ENCODE measurements at regions not wholly inside any gene's neighbourhood (a gene's known extent, or its start where the extent isn't known, plus 50 kb on each side); places are given as distances from the start of the nearest gene placed in this dataset.

DNA sequence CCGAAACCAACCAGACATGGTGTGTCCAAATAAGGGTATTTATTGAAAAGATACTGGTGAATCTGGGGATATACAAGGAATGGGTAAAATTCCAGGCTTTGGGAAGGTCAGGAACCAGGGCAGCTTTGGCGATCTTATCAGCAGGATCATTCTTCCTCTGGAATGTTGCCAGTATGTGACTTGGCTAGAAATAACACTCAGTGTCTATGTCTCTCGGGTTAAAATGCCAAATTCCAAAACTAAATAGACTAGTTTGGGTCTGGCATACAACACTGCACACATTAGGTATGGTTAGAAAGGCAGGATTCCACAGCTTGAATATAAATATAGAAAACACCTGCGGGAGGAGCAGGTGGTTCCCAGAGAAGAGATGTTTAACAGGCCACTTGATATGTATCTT is 220.2 kb upstream of the CD96 start:
- TF ChIP-seq, protein P1, sequence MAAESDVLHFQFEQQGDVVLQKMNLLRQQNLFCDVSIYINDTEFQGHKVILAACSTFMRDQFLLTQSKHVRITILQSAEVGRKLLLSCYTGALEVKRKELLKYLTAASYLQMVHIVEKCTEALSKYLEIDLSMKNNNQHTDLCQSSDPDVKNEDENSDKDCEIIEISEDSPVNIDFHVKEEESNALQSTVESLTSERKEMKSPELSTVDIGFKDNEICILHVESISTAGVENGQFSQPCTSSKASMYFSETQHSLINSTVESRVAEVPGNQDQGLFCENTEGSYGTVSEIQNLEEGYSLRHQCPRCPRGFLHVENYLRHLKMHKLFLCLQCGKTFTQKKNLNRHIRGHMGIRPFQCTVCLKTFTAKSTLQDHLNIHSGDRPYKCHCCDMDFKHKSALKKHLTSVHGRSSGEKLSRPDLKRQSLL (tag by site-specific recombination; IDR thresholded peaks at IDR 0.05): no peak
- TF ChIP-seq, protein P2, sequence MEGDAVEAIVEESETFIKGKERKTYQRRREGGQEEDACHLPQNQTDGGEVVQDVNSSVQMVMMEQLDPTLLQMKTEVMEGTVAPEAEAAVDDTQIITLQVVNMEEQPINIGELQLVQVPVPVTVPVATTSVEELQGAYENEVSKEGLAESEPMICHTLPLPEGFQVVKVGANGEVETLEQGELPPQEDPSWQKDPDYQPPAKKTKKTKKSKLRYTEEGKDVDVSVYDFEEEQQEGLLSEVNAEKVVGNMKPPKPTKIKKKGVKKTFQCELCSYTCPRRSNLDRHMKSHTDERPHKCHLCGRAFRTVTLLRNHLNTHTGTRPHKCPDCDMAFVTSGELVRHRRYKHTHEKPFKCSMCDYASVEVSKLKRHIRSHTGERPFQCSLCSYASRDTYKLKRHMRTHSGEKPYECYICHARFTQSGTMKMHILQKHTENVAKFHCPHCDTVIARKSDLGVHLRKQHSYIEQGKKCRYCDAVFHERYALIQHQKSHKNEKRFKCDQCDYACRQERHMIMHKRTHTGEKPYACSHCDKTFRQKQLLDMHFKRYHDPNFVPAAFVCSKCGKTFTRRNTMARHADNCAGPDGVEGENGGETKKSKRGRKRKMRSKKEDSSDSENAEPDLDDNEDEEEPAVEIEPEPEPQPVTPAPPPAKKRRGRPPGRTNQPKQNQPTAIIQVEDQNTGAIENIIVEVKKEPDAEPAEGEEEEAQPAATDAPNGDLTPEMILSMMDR (tag by site-specific recombination; IDR thresholded peaks at IDR 0.05): no peak

Measured in HEK293 (cell line).